ENCODE measurements at regions not wholly inside any gene's neighbourhood (a gene's known extent, or its start where the extent isn't known, plus 50 kb on each side); places are given as distances from the start of the nearest gene placed in this dataset.

GRCh38 chr5:174825587-174825986, 101.2 kb downstream of the MSX2 start:
- no peak overlapping the region for H3K4me3 ChIP-seq (ENCODE audit: low read depth, low read length)
- TF ChIP-seq MYC (IDR thresholded peaks at IDR 0.05; ENCODE audit: low read depth, low read length) (no peak), MAX (IDR thresholded peaks at IDR 0.05; ENCODE audit: low read depth, low read length) (no peak), POLR2A (IDR thresholded peaks at IDR 0.05; ENCODE audit: extremely low read depth, insufficient read length) (no peak)
- TF ChIP-seq, protein P1, sequence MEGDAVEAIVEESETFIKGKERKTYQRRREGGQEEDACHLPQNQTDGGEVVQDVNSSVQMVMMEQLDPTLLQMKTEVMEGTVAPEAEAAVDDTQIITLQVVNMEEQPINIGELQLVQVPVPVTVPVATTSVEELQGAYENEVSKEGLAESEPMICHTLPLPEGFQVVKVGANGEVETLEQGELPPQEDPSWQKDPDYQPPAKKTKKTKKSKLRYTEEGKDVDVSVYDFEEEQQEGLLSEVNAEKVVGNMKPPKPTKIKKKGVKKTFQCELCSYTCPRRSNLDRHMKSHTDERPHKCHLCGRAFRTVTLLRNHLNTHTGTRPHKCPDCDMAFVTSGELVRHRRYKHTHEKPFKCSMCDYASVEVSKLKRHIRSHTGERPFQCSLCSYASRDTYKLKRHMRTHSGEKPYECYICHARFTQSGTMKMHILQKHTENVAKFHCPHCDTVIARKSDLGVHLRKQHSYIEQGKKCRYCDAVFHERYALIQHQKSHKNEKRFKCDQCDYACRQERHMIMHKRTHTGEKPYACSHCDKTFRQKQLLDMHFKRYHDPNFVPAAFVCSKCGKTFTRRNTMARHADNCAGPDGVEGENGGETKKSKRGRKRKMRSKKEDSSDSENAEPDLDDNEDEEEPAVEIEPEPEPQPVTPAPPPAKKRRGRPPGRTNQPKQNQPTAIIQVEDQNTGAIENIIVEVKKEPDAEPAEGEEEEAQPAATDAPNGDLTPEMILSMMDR (IDR thresholded peaks at IDR 0.05; ENCODE audit: low read depth, low read length): no peak
- DNase-seq (ENCODE audit: low read depth): no peak

- TF ChIP-seq MYC (IDR thresholded peaks at IDR 0.05; ENCODE audit: low read depth, low read length) (no peak), POLR2A (IDR thresholded peaks at IDR 0.05; ENCODE audit: extremely low read depth, insufficient read length) (no peak), MAX (IDR thresholded peaks at IDR 0.05; ENCODE audit: low read depth, low read length) (no peak)
- TF ChIP-seq, protein P1 (IDR thresholded peaks at IDR 0.05; ENCODE audit: low read depth, low read length): no peak
- no peak for DNase-seq (ENCODE audit: low read depth)
- H3K4me3 ChIP-seq (ENCODE audit: low read depth, low read length): no peak overlapping the region
These were observed 94.0 kb downstream of the MSX2 start for GRCh38 chr5:174818430-174818829.

- H3K4me3 ChIP-seq (ENCODE audit: low read depth, low read length): no peak overlapping the region
- DNase-seq (ENCODE audit: low read depth): no peak
- TF ChIP-seq MYC (IDR thresholded peaks at IDR 0.05; ENCODE audit: low read depth, low read length): no peak
- TF ChIP-seq POLR2A (IDR thresholded peaks at IDR 0.05; ENCODE audit: extremely low read depth, insufficient read length): no peak
- no peak for TF ChIP-seq MAX (IDR thresholded peaks at IDR 0.05; ENCODE audit: low read depth, low read length)
- TF ChIP-seq, protein P1 (IDR thresholded peaks at IDR 0.05; ENCODE audit: low read depth, low read length): no peak
These were observed 93.2 kb downstream of the MSX2 start for GRCh38 chr5:174817610-174818009.

GRCh38 chr5:174816858-174817257, 92.5 kb downstream of the MSX2 start:
- DNase-seq (ENCODE audit: low read depth): no peak
- no peak for TF ChIP-seq MAX (IDR thresholded peaks at IDR 0.05; ENCODE audit: low read depth, low read length)
- TF ChIP-seq POLR2A (IDR thresholded peaks at IDR 0.05; ENCODE audit: extremely low read depth, insufficient read length): no peak
- TF ChIP-seq, protein P1 (IDR thresholded peaks at IDR 0.05; ENCODE audit: low read depth, low read length): no peak
- no peak for TF ChIP-seq MYC (IDR thresholded peaks at IDR 0.05; ENCODE audit: low read depth, low read length)
- no peak overlapping the region for H3K4me3 ChIP-seq (ENCODE audit: low read depth, low read length)

DNA sequence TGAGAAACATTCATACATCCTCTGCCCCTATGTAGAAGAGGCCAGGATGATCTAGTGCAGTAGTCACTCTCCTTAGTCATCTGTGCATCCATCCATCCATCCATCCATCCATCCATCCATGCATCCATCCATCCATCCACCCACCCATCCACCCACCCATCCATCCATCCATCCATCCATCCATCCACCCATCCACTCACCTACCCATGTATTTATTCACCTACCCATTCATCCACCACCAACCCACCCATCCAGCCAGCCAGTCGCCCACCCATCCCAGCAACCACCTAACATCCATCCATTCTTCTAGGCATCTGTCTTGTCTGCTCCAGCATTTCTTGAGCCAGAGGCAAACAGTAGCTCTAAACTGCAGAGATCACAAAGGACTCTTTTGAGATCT, 87.1 kb downstream of the MSX2 start:
- DNase-seq (ENCODE audit: low read depth): no peak
- no peak for TF ChIP-seq MYC (IDR thresholded peaks at IDR 0.05; ENCODE audit: low read depth, low read length)
- no peak for TF ChIP-seq MAX (IDR thresholded peaks at IDR 0.05; ENCODE audit: low read depth, low read length)
- TF ChIP-seq POLR2A (IDR thresholded peaks at IDR 0.05; ENCODE audit: extremely low read depth, insufficient read length): no peak
- TF ChIP-seq, protein P1 (IDR thresholded peaks at IDR 0.05; ENCODE audit: low read depth, low read length): no peak
- no peak overlapping the region for H3K4me3 ChIP-seq (ENCODE audit: low read depth, low read length)

GRCh38 chr5:174810796-174811195, 86.4 kb downstream of the MSX2 start:
- no peak for DNase-seq (ENCODE audit: low read depth)
- no peak for TF ChIP-seq MAX (IDR thresholded peaks at IDR 0.05; ENCODE audit: low read depth, low read length)
- TF ChIP-seq MYC (IDR thresholded peaks at IDR 0.05; ENCODE audit: low read depth, low read length): no peak
- H3K4me3 ChIP-seq (ENCODE audit: low read depth, low read length): no peak overlapping the region

Measured in NB4 (cell line).